WTC11 (cell line): ENCODE measurements at regions not wholly inside any gene's neighbourhood (a gene's known extent, or its start where the extent isn't known, plus 50 kb on each side); places are given as distances from the start of the nearest gene placed in this dataset.

ENCODE experiments used
- ATAC-seq: fragments of 200-7000 bp; cut with Tn5 transposase; 2 replicates; pipeline ENCODE4 v1.10.0; 2021; ENCODE audit warnings: mild to moderate bottlenecking, moderate library complexity
- CTCF ChIA-PET: fragments of 300-600 bp; sonication (Branson Sonifier 250); formaldehyde crosslinking; loops from one replicate; lab custom pipeline; 2021; ENCODE audit warnings: antibody characterized with exemption; lab: Charles Lee
- POLR2A ChIA-PET: fragments of 350-600 bp; sonication (Branson Sonifier 250); formaldehyde crosslinking; loops from one replicate; lab custom pipeline; 2021; ENCODE audit warnings: antibody characterized with exemption; lab: Charles Lee
- DNase-seq: peaks from one replicate; pipeline ENCODE4 v3.0.0; 2021; ENCODE audit warnings: low spot score
- H3K27ac Mint-ChIP-seq: 2 replicates; pipeline ENCODE4 v1.8.0; 2021; ENCODE audit warnings: mixed read lengths
- H3K27me3 Mint-ChIP-seq: 2 replicates; pipeline ENCODE4 v1.8.0; 2021; ENCODE audit warnings: low read depth, mild to moderate bottlenecking, moderate library complexity, mixed read lengths
- H3K36me3 Mint-ChIP-seq: 2 replicates; pipeline ENCODE4 v1.8.0; 2021; ENCODE audit warnings: mixed read lengths
- H3K4me1 Mint-ChIP-seq: 2 replicates; pipeline ENCODE4 v1.8.0; 2022; ENCODE audit warnings: mixed read lengths
- H3K4me3 Mint-ChIP-seq: 2 replicates; pipeline ENCODE4 v1.8.0; 2021; ENCODE audit warnings: mild to moderate bottlenecking, moderate library complexity, mixed read lengths
- H3K9me3 Mint-ChIP-seq: 2 replicates; pipeline ENCODE4 v1.8.0; 2021; ENCODE audit warnings: mixed read lengths
- ATF2 ChIP-seq: sonication (generic); formaldehyde crosslinking; IDR thresholded peaks from 2 replicates; pipeline ENCODE4 v1.8.1; 2022; ENCODE audit warnings: low read depth, missing genetic modification reagents, borderline replicate concordance
- ATF3 ChIP-seq: sonication (generic); formaldehyde crosslinking; conservative IDR thresholded peaks from 2 replicates; pipeline ENCODE4 v1.8.1; 2022; ENCODE audit warnings: mild to moderate bottlenecking, missing genetic modification reagents
- CDX4 ChIP-seq: fragments of 250-450 bp; sonication (Bioruptor Pico); IDR thresholded peaks from 2 replicates; pipeline ENCODE4 v1.9.0; 2021; ENCODE audit warnings: moderate library complexity, mild to moderate bottlenecking, inconsistent platforms, borderline replicate concordance
- ESRRA ChIP-seq: sonication (generic); formaldehyde crosslinking; IDR thresholded peaks from 2 replicates; pipeline ENCODE4 v1.8.1; 2022; ENCODE audit warnings: mild to moderate bottlenecking, missing genetic modification reagents, borderline replicate concordance
- HMGA2 ChIP-seq: fragments of 250-450 bp; sonication (Bioruptor Pico); IDR thresholded peaks from 2 replicates; pipeline ENCODE4 v1.4.0; 2021; ENCODE audit warnings: mild to moderate bottlenecking, moderate library complexity
- HMGXB4 ChIP-seq: sonication (generic); formaldehyde crosslinking; IDR thresholded peaks from 2 replicates; pipeline ENCODE4 v1.8.1; 2023; ENCODE audit warnings: mild to moderate bottlenecking, moderate library complexity, missing genetic modification reagents
- JAZF1 ChIP-seq: fragments of 250-450 bp; sonication (Bioruptor Pico); IDR thresholded peaks from 2 replicates; pipeline ENCODE4 v1.9.0; 2021; ENCODE audit warnings: moderate library complexity, mild to moderate bottlenecking, inconsistent platforms
- NR2C2 ChIP-seq: sonication (generic); formaldehyde crosslinking; IDR thresholded peaks from 2 replicates; pipeline ENCODE4 v1.8.0; 2022; ENCODE audit warnings: mild to moderate bottlenecking, missing genetic modification reagents
- PRDM15 ChIP-seq: sonication (generic); formaldehyde crosslinking; IDR thresholded peaks from 2 replicates; pipeline ENCODE4 v1.8.0; 2022; ENCODE audit warnings: missing genetic modification reagents
- PRRX2 ChIP-seq: fragments of 250-450 bp; sonication (Bioruptor Pico); IDR thresholded peaks from 2 replicates; pipeline ENCODE4 v1.8.0; 2021; ENCODE audit warnings: mild to moderate bottlenecking
- TEAD1 ChIP-seq: sonication (generic); formaldehyde crosslinking; IDR thresholded peaks from 2 replicates; pipeline ENCODE4 v1.8.0; 2022; ENCODE audit warnings: mild to moderate bottlenecking, missing genetic modification reagents
- ZBTB43 ChIP-seq: sonication (generic); formaldehyde crosslinking; IDR thresholded peaks from 2 replicates; pipeline ENCODE4 v1.8.1; 2023; ENCODE audit warnings: mild to moderate bottlenecking, missing genetic modification reagents
- ZNF138 ChIP-seq: sonication (generic); formaldehyde crosslinking; conservative IDR thresholded peaks from 2 replicates; pipeline ENCODE4 v1.8.1; 2022; ENCODE audit warnings: mild to moderate bottlenecking, moderate library complexity, missing genetic modification reagents
- ZNF219 ChIP-seq: sonication (generic); formaldehyde crosslinking; IDR thresholded peaks from 2 replicates; pipeline ENCODE4 v1.8.0; 2023; ENCODE audit warnings: missing genetic modification reagents, mild to moderate bottlenecking, borderline replicate concordance
- ZNF416 ChIP-seq: fragments of 250-450 bp; sonication (Bioruptor Pico); IDR thresholded peaks from 2 replicates; pipeline ENCODE4 v1.9.0; 2021; ENCODE audit warnings: mild to moderate bottlenecking, inconsistent platforms

GRCh38 chrX:109793191-109793590 is 60.1 kb upstream of the ACSL4 start (continued):
- TF ChIP-seq ATF3 (no peak), TEAD1 (CRISPR knock-in tag) (no peak), CDX4 (CRISPR knock-in tag) (no peak), ATF2 (CRISPR knock-in tag) (no peak)

GRCh38 chrX:109795682-109796081 is 62.6 kb upstream of the ACSL4 start:
- Mint-ChIP-seq H3K36me3 (no peaks in the 10 kb centered on the region), H3K4me1 (no peaks in the 10 kb centered on the region), H3K9me3 (no peaks in the 10 kb centered on the region; the same call in 1 of the 2 replicates), H3K4me3 (no peak overlapping the region), H3K27me3 (no peaks in the 10 kb centered on the region), H3K27ac (no peak overlapping the region)
- TF ChIP-seq JAZF1 = no peak
- TF ChIP-seq PRDM15 (CRISPR knock-in tag) = no peak
- TF ChIP-seq ZNF416 (CRISPR knock-in tag) = no peak
- TF ChIP-seq ESRRA (CRISPR knock-in tag) = no peak
- TF ChIP-seq HMGA2 (CRISPR knock-in tag) = no peak
- TF ChIP-seq ZBTB43 (CRISPR knock-in tag) = no peak
- no peak for TF ChIP-seq ZNF219 (CRISPR knock-in tag)
- no peak for TF ChIP-seq NR2C2 (CRISPR knock-in tag)
- TF ChIP-seq ZNF138 = no peak
- TF ChIP-seq PRRX2 (CRISPR knock-in tag) = no peak
- TF ChIP-seq HMGXB4 (CRISPR knock-in tag) = no peak
- ChIA-PET CTCF (no interaction called here), POLR2A (no interaction called here)
- ATAC-seq (no peak), DNase-seq (no peak)
